IPS-NIHi7 (cell line): ENCODE measurements at regions not wholly inside any gene's neighbourhood (a gene's known extent, or its start where the extent isn't known, plus 50 kb on each side); places are given as distances from the start of the nearest gene placed in this dataset.
"Not testable (repeated sequence)": the region's sequence is repeated elsewhere in the genome, so short reads cannot be mapped to it uniquely, and the experiment has no call there.

ENCODE experiments used
- DNase-seq: peaks from one replicate; pipeline ENCODE4 v3.0.0; 2012; ENCODE audit warnings: mixed read lengths; ENCODE audit errors: extremely low spot score

GRCh38 chr2:75915851-75916634 lies 205.3 kb upstream of the GCFC2 start:
- no peak for DNase-seq

GRCh38 chr2:75896779-75897366 lies 186.2 kb upstream of the GCFC2 start:
- DNase-seq, result peak; percentile 81

- DNase-seq, result no peak
These were observed 183.5 kb upstream of the GCFC2 start for GRCh38 chr2:75894170-75894569.

- DNase-seq, result no peak
These were observed 181.8 kb upstream of the GCFC2 start for GRCh38 chr2:75892490-75892889.

GRCh38 chr2:75882530-75882929 lies 171.8 kb upstream of the GCFC2 start:
- no peak for DNase-seq

- DNase-seq, result not testable (repeated sequence)
These were observed 164.9 kb upstream of the GCFC2 start for GRCh38 chr2:75875606-75876005.

- DNase-seq, result not testable (repeated sequence)
These were observed 161.3 kb upstream of the GCFC2 start for GRCh38 chr2:75871762-75872614.

GRCh38 chr2:75870651-75871137 lies 160.0 kb upstream of the GCFC2 start:
- DNase-seq, result peak; percentile 31

- peak; percentile 43 for DNase-seq
These were observed 159.4 kb upstream of the GCFC2 start for GRCh38 chr2:75870133-75870532.

- no peak for DNase-seq
These were observed 155.0 kb upstream of the GCFC2 start for GRCh38 chr2:75865702-75866101.

- DNase-seq, result no peak
These were observed 154.4 kb upstream of the GCFC2 start for GRCh38 chr2:75865083-75865482.

- DNase-seq, result no peak
These were observed 151.8 kb upstream of the GCFC2 start for GRCh38 chr2:75862547-75862946.

- DNase-seq, result no peak
These were observed 142.7 kb upstream of the GCFC2 start for GRCh38 chr2:75853436-75853835.

- DNase-seq, result no peak
These were observed 141.9 kb upstream of the GCFC2 start for GRCh38 chr2:75852639-75853038.

- DNase-seq, result no peak
These were observed 136.0 kb upstream of the GCFC2 start for GRCh38 chr2:75846683-75847190.

- no peak for DNase-seq
These were observed 133.9 kb upstream of the GCFC2 start for GRCh38 chr2:75844651-75845050.

- not testable (repeated sequence) for DNase-seq
These were observed 123.9 kb upstream of the GCFC2 start for GRCh38 chr2:75834588-75834987.

- DNase-seq, result no peak
These were observed 122.7 kb upstream of the GCFC2 start for GRCh38 chr2:75833386-75833785.

GRCh38 chr2:75828826-75829225 lies 118.1 kb upstream of the GCFC2 start:
- no peak for DNase-seq

GRCh38 chr2:75823515-75823914 lies 112.8 kb upstream of the GCFC2 start:
- DNase-seq, result not testable (repeated sequence)

- no peak for DNase-seq
These were observed 111.6 kb upstream of the GCFC2 start for GRCh38 chr2:75822336-75822735.

GRCh38 chr2:75820693-75821092 lies 110.0 kb upstream of the GCFC2 start:
- no peak for DNase-seq
